ENCODE measurements at regions not wholly inside any gene's neighbourhood (a gene's known extent, or its start where the extent isn't known, plus 50 kb on each side); places are given as distances from the start of the nearest gene placed in this dataset.
"Not testable (repeated sequence)": the region's sequence is repeated elsewhere in the genome, so short reads cannot be mapped to it uniquely, and the experiment has no call there.

GRCh38 chr10:9149134-9149533, 1094.6 kb downstream of the GATA3 start:
- DNase-seq = no peak
- no peaks in the 10 kb centered on the region for H3K27me3 Mint-ChIP-seq
- intact Hi-C loops (cut with micrococcal nuclease) = no loop called here
- H3K36me3 Mint-ChIP-seq (ENCODE audit: low read depth) = no peaks in the 10 kb centered on the region
- H3K27ac Mint-ChIP-seq = no peak overlapping the region
- no peaks in the 10 kb centered on the region for H3K4me1 Mint-ChIP-seq
- H3K4me3 Mint-ChIP-seq = no peak overlapping the region
- peaks cover 4% of the 10 kb centered on the region for H3K9me3 Mint-ChIP-seq

- H3K27me3 Mint-ChIP-seq; H3K36me3 Mint-ChIP-seq (ENCODE audit: low read depth); H3K4me3 Mint-ChIP-seq; intact Hi-C loops (cut with micrococcal nuclease); H3K27ac Mint-ChIP-seq; H3K4me1 Mint-ChIP-seq; DNase-seq; H3K9me3 Mint-ChIP-seq: not testable (repeated sequence)
Observed at GRCh38 chr10:9153057-9153456, 1098.6 kb downstream of the GATA3 start.

GRCh38 chr10:9157656-9158055, 1103.2 kb downstream of the GATA3 start:
- H3K4me1 Mint-ChIP-seq = no peaks in the 10 kb centered on the region
- no peaks in the 10 kb centered on the region for H3K27me3 Mint-ChIP-seq
- H3K9me3 Mint-ChIP-seq = no peaks in the 10 kb centered on the region
- H3K4me3 Mint-ChIP-seq = no peak overlapping the region
- DNase-seq = no peak
- H3K36me3 Mint-ChIP-seq (ENCODE audit: low read depth) = no peaks in the 10 kb centered on the region
- intact Hi-C loops (cut with micrococcal nuclease) = no loop called here
- no peak overlapping the region for H3K27ac Mint-ChIP-seq

GRCh38 chr10:9158675-9159074, 1104.2 kb downstream of the GATA3 start:
- intact Hi-C loops (cut with micrococcal nuclease) = no loop called here
- Mint-ChIP-seq H3K27me3 (no peaks in the 10 kb centered on the region), H3K36me3 (ENCODE audit: low read depth) (no peaks in the 10 kb centered on the region), H3K9me3 (peaks cover 9% of the 10 kb centered on the region), H3K4me1 (peaks cover 5% of the 10 kb centered on the region), H3K4me3 (no peak overlapping the region), H3K27ac (no peak overlapping the region)
- no peak for DNase-seq

- H3K27ac Mint-ChIP-seq = no peak overlapping the region
- H3K4me1 Mint-ChIP-seq = peaks cover 8% of the 10 kb centered on the region
- no peaks in the 10 kb centered on the region for H3K36me3 Mint-ChIP-seq (ENCODE audit: low read depth)
- H3K9me3 Mint-ChIP-seq = peaks cover 12% of the 10 kb centered on the region
- H3K4me3 Mint-ChIP-seq = no peak overlapping the region
- intact Hi-C loops (cut with micrococcal nuclease) = no loop called here
- no peaks in the 10 kb centered on the region for H3K27me3 Mint-ChIP-seq
- DNase-seq = no peak
Observed at GRCh38 chr10:9160275-9160674, 1105.8 kb downstream of the GATA3 start.

GRCh38 chr10:9163699-9164098, 1109.2 kb downstream of the GATA3 start:
- H3K9me3 Mint-ChIP-seq = peaks cover 21% of the 10 kb centered on the region
- intact Hi-C loops (cut with micrococcal nuclease) = no loop called here
- H3K4me3 Mint-ChIP-seq = no peak overlapping the region
- no peak for DNase-seq
- no peak overlapping the region for H3K27ac Mint-ChIP-seq
- H3K36me3 Mint-ChIP-seq (ENCODE audit: low read depth) = no peaks in the 10 kb centered on the region
- peaks cover 12% of the 10 kb centered on the region for H3K4me1 Mint-ChIP-seq
- no peaks in the 10 kb centered on the region for H3K27me3 Mint-ChIP-seq

GRCh38 chr10:9166770-9167169, 1112.3 kb downstream of the GATA3 start:
- H3K27me3 Mint-ChIP-seq = no peaks in the 10 kb centered on the region
- DNase-seq = no peak
- H3K9me3 Mint-ChIP-seq = peaks cover 23% of the 10 kb centered on the region
- intact Hi-C loops (cut with micrococcal nuclease) = no loop called here
- no peak overlapping the region for H3K27ac Mint-ChIP-seq
- H3K4me3 Mint-ChIP-seq = no peak overlapping the region
- H3K36me3 Mint-ChIP-seq (ENCODE audit: low read depth) = no peaks in the 10 kb centered on the region
- peaks cover 12% of the 10 kb centered on the region for H3K4me1 Mint-ChIP-seq

- Mint-ChIP-seq H3K27ac (no peak overlapping the region), H3K4me3 (no peak overlapping the region), H3K36me3 (ENCODE audit: low read depth) (no peaks in the 10 kb centered on the region), H3K27me3 (peaks cover 3% of the 10 kb centered on the region), H3K9me3 (peaks cover 14% of the 10 kb centered on the region), H3K4me1 (peaks cover 11% of the 10 kb centered on the region)
- DNase-seq = no peak
- intact Hi-C loops (cut with micrococcal nuclease) = no loop called here
Observed at GRCh38 chr10:9172276-9172675, 1117.8 kb downstream of the GATA3 start.

GRCh38 chr10:9175200-9175599, 1120.7 kb downstream of the GATA3 start:
- intact Hi-C loops (cut with micrococcal nuclease) = no loop called here
- peak; percentile 58 for DNase-seq
- Mint-ChIP-seq H3K27me3 (peaks cover 10% of the 10 kb centered on the region), H3K27ac (no peak overlapping the region), H3K4me1 (peaks cover 11% of the 10 kb centered on the region), H3K9me3 (peaks cover 14% of the 10 kb centered on the region), H3K36me3 (ENCODE audit: low read depth) (no peaks in the 10 kb centered on the region), H3K4me3 (no peak overlapping the region)

- H3K4me1 Mint-ChIP-seq; H3K9me3 Mint-ChIP-seq; H3K36me3 Mint-ChIP-seq (ENCODE audit: low read depth); intact Hi-C loops (cut with micrococcal nuclease); H3K4me3 Mint-ChIP-seq; H3K27me3 Mint-ChIP-seq; H3K27ac Mint-ChIP-seq; DNase-seq: not testable (repeated sequence)
Observed at GRCh38 chr10:9183197-9183880, 1128.9 kb downstream of the GATA3 start.

- intact Hi-C loops (cut with micrococcal nuclease) = no loop called here
- no peaks in the 10 kb centered on the region for H3K4me1 Mint-ChIP-seq
- H3K36me3 Mint-ChIP-seq (ENCODE audit: low read depth) = no peaks in the 10 kb centered on the region
- H3K9me3 Mint-ChIP-seq = no peaks in the 10 kb centered on the region
- no peak for DNase-seq
- H3K27me3 Mint-ChIP-seq = peaks cover 8% of the 10 kb centered on the region
- no peak overlapping the region for H3K4me3 Mint-ChIP-seq
- no peak overlapping the region for H3K27ac Mint-ChIP-seq
Observed at GRCh38 chr10:9188022-9188810, 1133.7 kb downstream of the GATA3 start.

- Mint-ChIP-seq H3K27me3 (peaks cover 8% of the 10 kb centered on the region), H3K9me3 (no peaks in the 10 kb centered on the region), H3K27ac (no peak overlapping the region), H3K4me3 (no peak overlapping the region), H3K36me3 (ENCODE audit: low read depth) (no peaks in the 10 kb centered on the region), H3K4me1 (no peaks in the 10 kb centered on the region)
- no peak for DNase-seq
- intact Hi-C loops (cut with micrococcal nuclease) = no loop called here
Observed at GRCh38 chr10:9189448-9189847, 1135.0 kb downstream of the GATA3 start.

- H3K27me3 Mint-ChIP-seq = peaks cover 15% of the 10 kb centered on the region
- H3K9me3 Mint-ChIP-seq = no peaks in the 10 kb centered on the region
- DNase-seq = no peak
- no peaks in the 10 kb centered on the region for H3K36me3 Mint-ChIP-seq (ENCODE audit: low read depth)
- H3K4me1 Mint-ChIP-seq = no peaks in the 10 kb centered on the region
- intact Hi-C loops (cut with micrococcal nuclease) = no loop called here
- H3K4me3 Mint-ChIP-seq = no peak overlapping the region
- no peak overlapping the region for H3K27ac Mint-ChIP-seq
Observed at GRCh38 chr10:9193120-9193519, 1138.6 kb downstream of the GATA3 start.

GRCh38 chr10:9195385-9195784, 1140.9 kb downstream of the GATA3 start:
- H3K36me3 Mint-ChIP-seq (ENCODE audit: low read depth) = no peaks in the 10 kb centered on the region
- H3K9me3 Mint-ChIP-seq = no peaks in the 10 kb centered on the region
- H3K4me1 Mint-ChIP-seq = no peaks in the 10 kb centered on the region
- DNase-seq = no peak
- no peak overlapping the region for H3K4me3 Mint-ChIP-seq
- no peak overlapping the region for H3K27ac Mint-ChIP-seq
- intact Hi-C loops (cut with micrococcal nuclease) = no loop called here
- H3K27me3 Mint-ChIP-seq = peaks cover 15% of the 10 kb centered on the region

Data from activated CD4-positive, alpha-beta T cell treated with anti-CD3 and anti-CD28 coated beads, Interleukin-2, amount 10 ng/mL, durations not matched to agents 24 days and 14 days (primary cell).